Left renal cortex interstitium (tissue), 4 donors: ENCODE measurements at regions not wholly inside any gene's neighbourhood (a gene's known extent, or its start where the extent isn't known, plus 50 kb on each side); places are given as distances from the start of the nearest gene placed in this dataset.
A peak's percentile ranks its signal among the peaks of the same experiment; 100 is the strongest.

ENCODE experiments used
- DNase-seq, 4 donors: peaks; one replicate each; pipeline ENCODE4 v3.0.0-alpha.2; 2013; ENCODE audit warnings: low read depth in 4 of 4, low spot score in 2 of 4, missing footprints in 1 of 4

GRCh38 chr13:104297075-104297474 is 1230.9 kb upstream of the SLC10A2 start:
- no peak for DNase-seq

GRCh38 chr13:104296286-104296685 is 1230.1 kb upstream of the SLC10A2 start:
- DNase-seq: no peak

DNA sequence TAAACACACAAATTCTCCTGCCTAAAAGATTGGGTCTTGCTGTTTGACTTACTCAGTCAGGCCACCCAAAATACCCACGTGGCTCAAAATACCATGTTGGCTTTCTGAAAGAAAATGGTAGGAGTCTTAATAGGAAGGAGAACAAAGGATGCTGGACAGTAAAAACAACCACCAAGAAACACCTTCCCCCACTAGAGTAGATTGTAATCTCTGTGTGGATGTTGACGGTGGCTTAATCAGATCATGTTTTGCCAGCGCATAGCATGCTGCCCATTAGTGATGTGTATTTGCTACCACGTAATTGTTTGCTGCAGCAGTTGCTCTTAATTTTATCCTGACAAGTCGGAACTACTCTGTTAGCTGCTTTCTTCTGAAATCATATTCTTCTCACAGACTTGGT is 1229.3 kb upstream of the SLC10A2 start:
- no peak for DNase-seq

DNA sequence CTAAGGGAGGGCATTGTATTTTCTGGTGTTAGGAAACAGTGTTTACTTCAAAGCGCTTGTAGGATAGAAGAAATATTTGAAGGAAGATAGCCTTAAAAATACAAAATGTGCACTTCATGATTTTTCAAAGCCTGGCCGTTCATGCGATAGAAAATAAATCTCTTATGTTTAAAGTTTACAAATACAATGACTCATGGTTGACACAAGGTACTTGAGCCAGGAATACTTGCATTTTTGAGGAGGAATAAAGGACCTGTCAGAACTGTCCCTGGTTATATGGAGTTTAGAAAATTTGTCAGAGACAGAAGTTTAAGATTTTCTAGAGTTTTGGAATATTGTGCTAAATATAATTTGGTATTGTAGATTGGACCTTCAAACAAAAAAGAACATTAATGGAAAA is 1223.2 kb upstream of the SLC10A2 start:
- no peak for DNase-seq

DNA sequence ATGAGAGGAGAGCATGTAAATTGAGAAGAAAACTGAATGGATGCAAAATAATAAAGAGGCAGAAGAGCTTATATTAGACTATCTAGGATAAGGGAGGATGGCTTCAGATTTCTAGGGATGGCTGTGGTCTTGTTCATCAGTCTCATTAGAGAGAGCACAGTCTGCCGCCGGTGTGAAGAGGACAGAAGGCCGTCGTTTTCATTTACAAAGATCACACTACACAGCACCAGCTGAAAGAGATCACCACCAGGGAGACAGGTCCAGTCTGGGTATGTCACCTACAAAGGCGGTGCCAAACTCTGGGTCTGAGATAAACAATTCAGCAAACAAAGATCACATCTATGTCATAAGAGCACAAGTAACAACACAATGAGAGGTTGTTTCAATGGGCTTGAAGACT is 1222.3 kb upstream of the SLC10A2 start:
- peak in 1 of 4 donors; percentile 6 for DNase-seq

DNA sequence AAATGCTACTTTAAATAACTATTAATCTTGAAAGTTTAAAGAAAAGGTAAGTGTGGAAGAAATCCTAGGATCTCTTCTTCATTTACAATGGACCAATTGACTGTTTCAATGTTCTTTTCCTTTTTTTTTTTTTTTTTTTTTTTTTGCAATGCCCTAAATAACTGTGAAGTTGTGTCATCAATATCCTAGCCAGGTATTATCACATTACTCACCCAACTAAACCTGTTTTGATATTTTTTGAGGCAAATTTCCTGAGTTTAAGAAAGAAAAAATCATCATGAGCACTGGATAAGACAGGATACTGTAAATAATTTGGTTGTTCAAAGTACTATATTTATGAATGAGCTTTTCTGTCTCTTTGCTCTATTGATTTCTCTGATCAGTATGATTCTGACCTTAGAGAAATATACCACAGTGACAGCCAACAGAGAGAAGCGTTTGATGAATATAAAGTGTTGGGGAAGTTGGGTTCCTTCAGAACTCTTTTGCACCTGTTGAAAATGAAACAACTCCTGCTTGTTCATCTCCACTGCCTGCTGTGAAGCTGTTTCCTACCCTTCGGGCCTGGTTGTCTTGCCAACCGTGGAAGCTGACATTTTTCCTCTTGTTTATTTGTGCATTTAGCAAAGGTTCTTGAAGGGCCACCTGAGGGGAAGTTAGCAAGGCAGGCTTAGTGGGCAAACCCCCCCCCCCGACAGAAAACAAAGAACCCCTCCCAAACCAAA is 1220.5 kb upstream of the SLC10A2 start:
- peak in 1 of 4 donors; percentile 32 for DNase-seq

DNA sequence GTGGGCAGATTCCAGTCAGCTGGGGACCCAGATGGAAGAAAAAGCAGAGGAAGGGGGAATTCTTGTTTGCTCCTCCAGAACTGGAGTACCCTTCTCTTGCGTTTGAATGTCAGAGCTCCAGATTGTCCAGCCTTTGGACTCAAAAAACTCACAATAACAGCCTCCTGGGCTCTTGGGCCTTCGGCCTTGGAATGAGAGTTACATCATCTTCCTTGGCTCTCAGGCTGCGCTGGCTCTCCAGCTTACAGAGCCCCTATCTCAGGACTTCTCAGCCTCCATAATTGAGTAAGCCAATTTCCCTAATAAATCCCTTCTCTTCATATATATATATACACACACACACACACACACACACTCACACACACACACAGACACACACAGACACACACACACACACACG is 1215.7 kb upstream of the SLC10A2 start:
- DNase-seq: no peak

DNA sequence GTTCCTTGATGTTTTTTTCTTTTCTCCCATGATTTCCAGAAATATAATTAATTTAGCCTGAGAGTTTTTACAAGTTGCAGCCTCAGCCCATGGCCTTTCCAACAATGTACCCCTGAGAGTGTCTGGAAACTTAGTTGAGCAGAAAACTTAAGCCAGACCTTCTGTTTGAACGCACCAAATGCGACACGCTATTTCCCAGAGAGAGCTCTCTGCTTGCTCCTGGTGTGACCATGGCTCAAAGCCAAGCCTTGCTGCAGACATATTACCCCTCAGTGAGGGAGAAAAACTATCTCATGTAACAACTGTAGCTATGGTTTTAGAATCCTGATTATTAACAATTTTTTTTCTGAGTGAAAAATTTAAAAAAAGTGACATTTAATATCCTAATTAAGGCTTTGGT is 1204.5 kb upstream of the SLC10A2 start:
- no peak for DNase-seq

DNA sequence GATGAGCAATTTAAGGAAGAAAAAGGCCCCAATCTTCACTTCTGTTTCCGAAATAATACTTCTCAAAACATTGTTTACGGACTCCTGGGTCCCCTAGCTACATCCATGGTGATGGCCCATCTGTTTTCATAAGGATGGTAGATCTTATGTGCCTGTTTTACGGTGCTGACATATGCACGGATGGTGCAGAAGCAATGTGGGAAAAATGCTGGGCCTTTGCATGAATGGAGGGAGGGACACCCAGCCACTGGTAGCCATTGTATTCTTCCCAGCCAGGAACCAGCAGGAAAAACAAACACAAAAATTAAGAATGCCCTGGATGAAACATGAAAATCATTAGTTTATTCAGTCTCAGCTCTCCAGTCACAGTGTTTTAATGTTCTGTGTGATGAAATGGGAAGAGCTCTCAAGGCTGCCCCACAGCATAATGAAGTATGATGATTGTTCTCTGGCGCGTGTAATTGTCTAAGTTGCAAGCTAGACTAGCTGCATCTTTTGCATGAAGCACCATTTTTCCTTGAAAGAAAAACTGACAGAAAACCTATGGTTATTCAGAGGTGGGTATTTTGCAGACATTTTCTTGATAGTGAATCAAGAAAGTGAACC is 1201.1 kb upstream of the SLC10A2 start:
- DNase-seq: no peak

GRCh38 chr13:104256701-104257100 is 1190.5 kb upstream of the SLC10A2 start:
- DNase-seq: no peak

GRCh38 chr13:104253063-104253680 is 1187.0 kb upstream of the SLC10A2 start:
- no peak for DNase-seq

GRCh38 chr13:104251931-104252330 is 1185.7 kb upstream of the SLC10A2 start:
- DNase-seq: no peak

DNA sequence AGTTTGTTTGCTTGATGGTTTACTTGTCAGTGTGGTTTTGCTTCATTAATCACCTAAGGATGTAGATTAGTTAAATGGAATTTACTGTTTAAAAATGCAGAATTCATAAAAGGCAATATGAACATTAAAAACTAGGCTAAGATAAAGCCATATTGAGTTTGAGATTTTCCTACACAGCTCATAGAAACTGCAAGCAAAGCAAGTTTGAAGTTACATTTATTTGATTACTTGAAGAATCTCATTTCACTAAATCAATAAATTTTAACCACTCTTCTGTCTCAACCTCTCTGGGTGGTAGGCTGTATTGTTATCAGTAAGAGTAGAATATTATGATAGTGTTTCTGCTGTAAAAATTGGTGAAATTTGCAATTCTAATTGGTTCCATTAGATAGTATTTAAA is 1180.7 kb upstream of the SLC10A2 start:
- no peak for DNase-seq

DNA sequence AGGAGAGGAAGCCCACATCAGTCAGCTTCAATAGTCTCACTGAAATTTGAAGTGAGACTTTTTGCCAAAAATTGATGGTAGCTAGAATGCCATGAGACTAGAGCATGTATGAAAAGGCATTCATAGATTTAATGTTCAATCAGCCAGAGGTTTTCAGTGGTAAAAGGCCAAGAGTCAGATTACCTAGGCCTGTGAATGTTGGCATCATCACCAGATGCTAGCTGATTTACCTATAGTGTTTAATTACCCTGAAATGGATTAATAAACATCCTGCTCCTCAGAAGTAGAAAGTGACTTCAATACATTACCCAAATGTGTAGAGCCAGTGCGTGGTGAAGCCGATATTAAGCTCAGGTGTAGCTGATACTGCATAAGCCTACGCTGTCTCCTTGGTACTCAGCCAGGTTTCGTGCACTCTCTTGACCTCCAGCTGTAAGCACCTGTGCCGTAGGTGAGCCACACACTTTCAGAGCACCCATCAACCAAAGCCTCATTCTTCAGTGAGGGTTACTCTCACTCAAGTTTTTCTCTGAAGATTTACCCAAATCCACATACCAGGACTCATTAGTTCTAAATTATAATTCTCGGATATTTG is 1140.3 kb upstream of the SLC10A2 start:
- DNase-seq: no peak

DNA sequence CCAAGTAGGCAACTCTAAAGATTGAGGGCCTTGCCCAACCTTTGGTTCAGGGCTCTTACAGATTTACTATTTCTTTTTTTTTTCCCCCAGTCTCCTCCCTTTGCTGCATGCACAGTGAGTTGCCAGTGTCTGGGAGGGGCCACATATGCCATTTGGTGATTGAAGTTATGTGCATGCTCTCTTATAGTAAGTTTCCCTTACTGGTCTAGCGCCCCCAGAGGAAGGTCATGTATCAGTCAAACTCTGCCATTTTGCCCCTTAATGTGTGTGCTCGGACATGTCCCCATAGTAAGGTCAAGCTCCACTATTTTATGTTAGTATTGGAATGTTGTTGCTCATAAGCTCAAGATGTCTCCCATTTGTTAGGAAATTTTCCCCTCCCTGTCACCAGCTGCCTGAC is 1138.0 kb upstream of the SLC10A2 start:
- DNase-seq: no peak

DNA sequence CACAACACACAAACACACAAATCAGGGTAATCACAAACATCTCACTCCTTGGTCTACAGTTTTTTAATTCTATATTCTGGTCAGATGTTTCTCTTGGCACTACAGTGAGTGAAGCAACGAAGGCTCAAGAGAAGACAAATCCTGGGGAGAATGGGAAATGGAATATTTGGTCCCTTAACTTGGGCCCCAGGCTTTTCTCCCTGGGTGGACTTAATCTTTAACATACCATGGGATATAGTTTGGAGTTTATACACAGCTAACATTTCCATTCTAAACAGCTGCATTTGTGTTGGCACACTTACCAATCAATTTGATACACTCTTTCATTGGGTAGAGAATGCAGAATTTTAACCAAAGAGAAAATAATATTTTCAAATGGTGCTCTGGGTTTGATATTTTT is 1132.6 kb upstream of the SLC10A2 start:
- DNase-seq: no peak

GRCh38 chr13:104196611-104197010 is 1130.4 kb upstream of the SLC10A2 start:
- no peak for DNase-seq

DNA sequence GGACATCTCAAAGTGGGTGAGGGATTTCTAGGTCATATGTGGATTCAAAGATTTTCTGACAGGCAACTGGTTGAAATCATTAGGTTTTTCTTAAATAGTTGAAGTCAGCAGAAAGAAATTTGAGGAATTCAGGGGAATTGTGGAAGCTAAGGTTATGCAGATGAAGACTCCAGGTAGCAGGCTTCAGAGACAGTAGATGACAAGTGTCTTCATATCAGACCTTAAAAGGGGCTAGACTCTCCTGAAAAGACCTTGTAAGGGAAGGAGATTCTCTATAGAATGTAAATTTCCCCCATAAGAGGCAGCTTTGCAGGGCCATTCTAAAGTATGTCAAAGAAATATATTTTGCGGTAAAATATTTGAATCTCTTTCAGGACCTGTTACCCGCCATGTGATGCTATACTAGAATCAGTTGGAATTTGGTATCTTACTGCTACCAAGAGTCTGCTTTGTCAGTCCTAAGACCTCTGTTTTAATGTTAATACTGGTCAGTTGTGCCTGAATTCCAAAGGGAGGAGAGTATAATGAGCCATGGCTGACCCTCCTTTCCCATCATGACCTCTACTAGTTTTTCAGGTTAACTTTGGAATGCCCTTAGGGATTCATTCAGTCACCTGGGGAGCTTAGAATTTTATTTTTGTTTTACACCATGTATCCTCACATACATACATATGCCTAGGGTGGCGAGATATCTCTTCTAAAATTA is 1115.5 kb upstream of the SLC10A2 start:
- DNase-seq: no peak

DNA sequence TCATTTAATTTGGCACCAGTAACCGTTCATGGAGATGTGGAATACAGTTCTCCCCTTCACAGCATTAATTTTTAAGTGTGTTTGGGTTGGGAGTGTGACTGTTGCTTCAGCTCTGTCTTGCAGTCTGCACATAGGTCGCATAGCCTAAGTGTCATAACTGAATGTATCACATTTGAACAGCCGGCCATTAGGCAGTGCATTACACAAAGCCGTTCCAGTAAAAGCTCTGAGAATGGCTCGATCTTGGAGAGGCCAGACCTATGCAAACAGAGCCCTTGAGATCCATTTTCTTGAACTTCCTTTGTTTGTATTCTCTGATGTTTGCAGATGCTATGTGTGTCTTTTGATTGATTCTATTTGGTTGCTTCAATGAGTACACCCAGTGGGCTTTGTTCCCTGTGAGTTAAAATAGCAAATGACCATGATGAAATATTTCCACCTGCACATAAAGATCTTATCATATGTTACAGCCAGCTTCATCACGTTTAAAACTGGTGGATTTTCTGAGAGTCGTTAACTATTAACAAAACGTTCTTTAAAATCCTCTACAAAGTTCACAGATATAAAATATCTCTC is 1104.9 kb upstream of the SLC10A2 start:
- DNase-seq: no peak

DNA sequence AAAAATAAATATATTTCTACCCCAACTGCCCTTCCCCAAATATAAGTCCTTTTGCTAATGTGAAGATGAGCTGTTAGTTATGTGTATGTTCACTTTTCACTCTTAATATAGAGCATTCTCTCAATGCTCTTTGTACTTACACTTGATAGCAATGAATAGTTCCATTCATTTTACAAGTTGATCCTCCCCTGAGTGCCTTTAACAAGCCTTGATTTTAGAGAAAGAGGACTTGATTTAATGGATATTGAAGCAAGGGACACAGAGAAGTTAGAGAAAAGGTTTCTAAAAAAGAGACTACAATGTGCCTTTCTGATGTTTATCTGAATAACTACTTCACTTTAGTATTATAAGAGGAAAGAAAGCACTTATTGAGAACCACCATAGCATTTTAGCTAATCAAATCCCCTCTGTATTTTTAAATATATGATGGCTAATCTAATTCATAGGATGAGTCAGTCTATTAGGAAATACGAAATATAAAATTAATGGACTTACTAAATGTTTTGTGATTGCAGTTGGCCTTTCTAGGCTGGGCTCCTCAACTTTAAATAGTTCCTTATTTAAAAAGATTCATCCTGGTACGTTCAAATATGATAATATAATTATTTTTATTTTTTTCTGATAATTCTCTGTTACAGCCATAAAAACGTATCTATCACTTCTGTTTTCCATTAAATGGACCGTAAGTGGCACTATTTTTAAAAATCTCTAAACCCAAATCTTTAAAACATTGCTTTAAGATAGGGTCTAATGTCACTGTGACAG is 1097.8 kb upstream of the SLC10A2 start:
- DNase-seq: no peak
